22Rv1 (cell line): ENCODE measurements at regions not wholly inside any gene's neighbourhood (a gene's known extent, or its start where the extent isn't known, plus 50 kb on each side); places are given as distances from the start of the nearest gene placed in this dataset.

Experiments used
- H3K27ac ChIP-seq: fragments of 450-650 bp; 2 replicates; pipeline ENCODE4 v1.5.1; 2017
- ZFX ChIP-seq: fragments of 450-650 bp; IDR thresholded peaks from 2 replicates; pipeline ENCODE4 v1.6.1; 2017; ENCODE audit warnings: antibody characterized with exemption, borderline replicate concordance
- TF ChIP-seq, protein P1 (sequence below): fragments of 450-650 bp; IDR thresholded peaks from 2 replicates; pipeline ENCODE4 v1.5.1; 2017; ENCODE audit warnings: mild to moderate bottlenecking

DNA sequence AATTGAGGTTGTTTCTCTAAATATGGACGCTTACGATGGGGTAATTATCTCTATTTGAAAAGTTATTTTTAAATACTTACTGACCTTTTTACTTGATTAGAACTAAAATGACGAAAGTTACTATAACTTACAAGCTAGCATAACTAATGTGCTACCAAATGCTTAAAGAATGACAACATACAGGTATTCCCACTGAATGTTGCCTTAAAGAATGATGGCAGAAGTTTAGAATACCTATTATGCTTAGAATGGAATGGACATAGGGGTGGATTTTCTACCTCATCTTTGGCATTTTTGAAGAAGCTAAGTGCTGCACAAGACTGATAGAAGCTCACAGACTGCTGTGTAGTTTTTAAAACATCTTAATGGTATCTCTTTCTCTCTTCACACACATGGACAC is 284.8 kb downstream of the THBS2 start:
- TF ChIP-seq, protein P1, sequence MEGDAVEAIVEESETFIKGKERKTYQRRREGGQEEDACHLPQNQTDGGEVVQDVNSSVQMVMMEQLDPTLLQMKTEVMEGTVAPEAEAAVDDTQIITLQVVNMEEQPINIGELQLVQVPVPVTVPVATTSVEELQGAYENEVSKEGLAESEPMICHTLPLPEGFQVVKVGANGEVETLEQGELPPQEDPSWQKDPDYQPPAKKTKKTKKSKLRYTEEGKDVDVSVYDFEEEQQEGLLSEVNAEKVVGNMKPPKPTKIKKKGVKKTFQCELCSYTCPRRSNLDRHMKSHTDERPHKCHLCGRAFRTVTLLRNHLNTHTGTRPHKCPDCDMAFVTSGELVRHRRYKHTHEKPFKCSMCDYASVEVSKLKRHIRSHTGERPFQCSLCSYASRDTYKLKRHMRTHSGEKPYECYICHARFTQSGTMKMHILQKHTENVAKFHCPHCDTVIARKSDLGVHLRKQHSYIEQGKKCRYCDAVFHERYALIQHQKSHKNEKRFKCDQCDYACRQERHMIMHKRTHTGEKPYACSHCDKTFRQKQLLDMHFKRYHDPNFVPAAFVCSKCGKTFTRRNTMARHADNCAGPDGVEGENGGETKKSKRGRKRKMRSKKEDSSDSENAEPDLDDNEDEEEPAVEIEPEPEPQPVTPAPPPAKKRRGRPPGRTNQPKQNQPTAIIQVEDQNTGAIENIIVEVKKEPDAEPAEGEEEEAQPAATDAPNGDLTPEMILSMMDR, result no peak
- no peak for TF ChIP-seq ZFX
- no peak overlapping the region for H3K27ac ChIP-seq

- TF ChIP-seq, protein P1, result no peak
- no peak for TF ChIP-seq ZFX
- no peak overlapping the region for H3K27ac ChIP-seq
These were observed 285.4 kb downstream of the THBS2 start for GRCh38 chr6:168968228-168968627.

DNA sequence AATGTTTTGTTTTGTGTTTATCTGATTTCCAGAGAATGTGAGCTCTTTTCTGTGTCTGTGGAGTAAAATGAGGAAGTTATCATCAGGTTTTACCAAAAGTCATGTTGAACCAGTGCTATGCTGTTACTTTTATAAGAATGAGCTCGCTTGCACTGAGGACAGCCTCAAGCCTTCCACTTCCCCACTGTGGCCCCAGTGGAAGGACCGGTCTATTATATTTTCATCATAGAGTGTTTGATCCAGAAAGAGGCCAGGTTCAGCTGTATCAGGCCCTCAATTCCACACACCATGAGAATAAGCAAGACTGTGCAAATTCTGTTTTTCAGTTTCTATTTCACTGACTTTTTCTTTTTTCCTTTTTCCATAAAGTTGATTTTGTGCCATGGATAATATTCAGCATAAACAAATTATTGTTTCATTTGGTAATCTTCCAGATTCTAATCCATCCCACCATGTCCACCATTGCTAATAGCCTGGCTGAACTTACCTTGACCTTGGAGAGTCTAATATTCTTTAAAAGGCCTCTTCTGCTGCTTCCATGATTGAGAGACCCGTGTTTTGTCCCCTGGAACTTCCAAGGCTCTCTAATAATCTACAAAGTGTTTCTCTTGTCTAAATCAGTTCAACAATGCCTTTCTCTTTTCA is 286.2 kb downstream of the THBS2 start:
- no peak overlapping the region for H3K27ac ChIP-seq
- TF ChIP-seq, protein P1, result no peak
- TF ChIP-seq ZFX, result no peak

GRCh38 chr6:168964138-168964835 is 289.4 kb downstream of the THBS2 start:
- no peak for TF ChIP-seq ZFX
- TF ChIP-seq, protein P1, result no peak
- H3K27ac ChIP-seq, result no peak overlapping the region

DNA sequence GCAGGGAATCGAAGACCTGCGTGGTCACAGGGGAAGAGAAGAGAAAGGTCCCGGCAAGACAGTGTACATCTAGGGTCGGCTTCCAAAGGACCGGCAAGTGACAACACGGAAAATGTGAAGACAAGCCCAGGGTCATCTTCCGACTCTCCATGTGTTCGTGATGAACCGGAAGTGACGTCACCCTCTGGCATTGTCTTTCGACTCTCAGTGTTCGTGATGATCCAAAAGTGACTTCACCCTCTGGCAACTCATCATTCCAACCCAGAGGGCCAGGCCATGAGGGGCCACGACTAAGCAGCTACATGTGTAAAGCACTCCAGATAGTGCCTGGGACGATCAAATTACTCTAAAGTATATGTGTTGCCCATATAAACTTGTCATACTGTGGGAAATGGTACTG is 290.8 kb downstream of the THBS2 start:
- H3K27ac ChIP-seq, result no peak overlapping the region
- no peak for TF ChIP-seq ZFX
- TF ChIP-seq, protein P1, result no peak

DNA sequence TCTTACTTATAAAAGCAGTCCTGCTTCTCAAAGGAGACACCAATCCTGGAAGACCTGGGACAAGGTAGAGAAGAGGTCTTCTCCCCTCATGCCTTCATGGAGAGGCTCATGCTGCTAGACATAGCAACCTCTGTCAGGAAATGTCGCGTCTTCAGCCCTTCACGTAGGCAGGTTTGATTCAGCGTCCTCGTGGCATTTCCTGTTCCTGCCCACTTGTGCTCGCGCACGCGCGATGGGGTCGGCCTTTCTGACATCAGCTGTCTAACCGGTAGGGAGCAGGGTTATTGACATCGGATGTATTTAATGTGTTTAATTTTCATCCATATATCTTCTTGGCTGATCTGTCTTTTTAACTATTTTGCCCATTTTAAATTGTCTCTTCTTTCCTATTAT is 292.4 kb downstream of the THBS2 start:
- TF ChIP-seq, protein P1, result no peak
- TF ChIP-seq ZFX, result no peak
- no peak overlapping the region for H3K27ac ChIP-seq

GRCh38 chr6:168960551-168961263 is 292.9 kb downstream of the THBS2 start:
- no peak for TF ChIP-seq ZFX
- TF ChIP-seq, protein P1, result no peak
- no peak overlapping the region for H3K27ac ChIP-seq
